NCI-H524 (cell line): ENCODE measurements at regions not wholly inside any gene's neighbourhood (a gene's known extent, or its start where the extent isn't known, plus 50 kb on each side); places are given as distances from the start of the nearest gene placed in this dataset.

Experiments used
- DNase-seq, 2 experiments: peaks; one replicate each; lab custom pipeline; 2025; lab: John Stamatoyannopoulos, UW

- DNase-seq = no peak
These were observed 545.4 kb downstream of the TUSC7 start for GRCh38 chr3:117254985-117255384.

- no peak for DNase-seq
These were observed 546.2 kb downstream of the TUSC7 start for GRCh38 chr3:117255736-117256135.

GRCh38 chr3:117261983-117262421, 552.4 kb downstream of the TUSC7 start:
- DNase-seq = no peak

- DNase-seq = peak; percentile 56 to 80
These were observed 553.7 kb downstream of the TUSC7 start for GRCh38 chr3:117263270-117263669.

GRCh38 chr3:117263745-117264144, 554.2 kb downstream of the TUSC7 start:
- peak in 1 of 2 experiments; percentile 52 for DNase-seq

- no peak for DNase-seq
These were observed 554.8 kb downstream of the TUSC7 start for GRCh38 chr3:117264204-117264994.

- DNase-seq = no peak
These were observed 557.2 kb downstream of the TUSC7 start for GRCh38 chr3:117266806-117267205.

GRCh38 chr3:117268318-117268717, 558.7 kb downstream of the TUSC7 start:
- DNase-seq = no peak

GRCh38 chr3:117272274-117272673, 562.7 kb downstream of the TUSC7 start:
- no peak for DNase-seq

GRCh38 chr3:117272876-117273523, 563.4 kb downstream of the TUSC7 start:
- DNase-seq = no peak

- DNase-seq = no peak
These were observed 568.2 kb downstream of the TUSC7 start for GRCh38 chr3:117277816-117278215.

GRCh38 chr3:117278424-117279190, 569.0 kb downstream of the TUSC7 start:
- peak in 1 of 2 experiments; percentile 28 for DNase-seq

GRCh38 chr3:117281371-117281770, 571.8 kb downstream of the TUSC7 start:
- DNase-seq = no peak

GRCh38 chr3:117282566-117282965, 573.0 kb downstream of the TUSC7 start:
- peak; percentile 51 to 78 for DNase-seq

GRCh38 chr3:117285737-117286136, 576.2 kb downstream of the TUSC7 start:
- DNase-seq = no peak

GRCh38 chr3:117286488-117286887, 576.9 kb downstream of the TUSC7 start:
- DNase-seq = peak; percentile 25 to 73

GRCh38 chr3:117287602-117288001, 578.0 kb downstream of the TUSC7 start:
- no peak for DNase-seq

- DNase-seq = no peak
These were observed 581.9 kb downstream of the TUSC7 start for GRCh38 chr3:117291476-117291875.

GRCh38 chr3:117297065-117297464, 587.5 kb downstream of the TUSC7 start:
- no peak for DNase-seq

- no peak for DNase-seq
These were observed 588.0 kb downstream of the TUSC7 start for GRCh38 chr3:117297541-117297940.

- no peak for DNase-seq
These were observed 588.7 kb downstream of the TUSC7 start for GRCh38 chr3:117298273-117298672.

- no peak for DNase-seq
These were observed 592.8 kb downstream of the TUSC7 start for GRCh38 chr3:117302428-117302827.

- no peak for DNase-seq
These were observed 593.9 kb downstream of the TUSC7 start for GRCh38 chr3:117303443-117303842.
